HG03460 (cell line): ENCODE measurements at regions not wholly inside any gene's neighbourhood (a gene's known extent, or its start where the extent isn't known, plus 50 kb on each side); places are given as distances from the start of the nearest gene placed in this dataset.

Experiments
- ATAC-seq: cut with Tn5 transposase; IDR thresholded peaks from one replicate; pipeline ENCODE4 v1.9.1; 2021; ENCODE audit not compliant: unreplicated experiment

- no peak for ATAC-seq
Measured at GRCh38 chr20:57881466-57882385, 171.9 kb upstream of the PMEPA1 start.

GRCh38 chr20:57880571-57880892 lies 170.7 kb upstream of the PMEPA1 start:
- ATAC-seq = no peak

DNA sequence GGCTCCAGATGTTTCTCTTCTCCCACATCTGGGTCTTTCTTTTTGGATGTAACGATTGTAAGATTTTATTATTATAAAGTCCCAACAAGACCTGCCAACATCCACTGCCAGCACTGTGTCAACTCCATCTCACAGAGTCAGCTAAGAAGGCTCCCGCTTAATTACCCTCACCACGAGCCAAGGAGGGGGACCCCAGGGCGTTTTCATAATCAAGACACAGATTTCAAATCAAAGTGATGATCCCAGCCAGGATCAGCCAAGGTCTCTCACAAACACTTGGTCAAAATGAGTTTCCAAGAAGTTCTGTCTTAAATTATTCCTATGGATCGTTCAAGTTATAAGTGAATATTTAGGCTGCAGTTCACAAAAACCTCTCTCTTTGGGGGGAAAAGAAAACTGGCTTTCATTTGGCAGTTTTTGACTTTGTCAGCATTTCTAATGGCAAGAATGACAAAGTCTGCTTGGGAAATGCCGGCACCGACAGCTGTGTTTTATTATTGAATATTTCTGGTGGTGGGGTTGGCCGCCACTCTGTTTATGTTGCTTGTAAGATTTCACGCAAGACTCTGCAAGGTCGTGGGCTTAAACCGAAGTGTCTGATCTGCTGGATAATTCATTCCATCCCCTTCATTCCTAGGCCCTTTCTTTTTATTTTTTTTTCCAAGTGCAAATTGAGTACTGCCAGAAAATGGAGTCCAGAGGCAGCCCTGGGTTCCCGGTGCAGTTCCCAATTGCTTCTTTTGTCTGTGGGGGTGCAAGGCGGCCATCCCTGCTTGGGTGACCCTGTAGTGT lies 170.2 kb upstream of the PMEPA1 start:
- ATAC-seq = no peak

DNA sequence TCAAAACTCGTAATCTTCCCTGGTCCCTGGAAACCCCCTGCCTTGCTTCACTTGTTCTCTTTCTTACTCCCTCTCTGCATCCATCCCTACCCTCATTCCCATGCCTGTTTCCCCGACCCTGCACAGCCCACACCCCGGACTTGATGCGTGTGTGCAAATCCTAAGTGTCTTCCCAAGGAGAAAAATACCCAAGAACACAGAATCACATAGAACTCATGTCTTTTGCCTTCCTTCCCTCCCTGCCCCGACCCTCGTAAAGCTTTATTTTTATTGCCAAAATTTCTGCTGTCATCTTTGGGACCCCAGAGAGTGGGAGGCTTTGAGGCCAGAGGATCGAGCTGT lies 169.6 kb upstream of the PMEPA1 start:
- no peak for ATAC-seq

- no peak for ATAC-seq
Measured at GRCh38 chr20:57878786-57879424, 169.1 kb upstream of the PMEPA1 start.

DNA sequence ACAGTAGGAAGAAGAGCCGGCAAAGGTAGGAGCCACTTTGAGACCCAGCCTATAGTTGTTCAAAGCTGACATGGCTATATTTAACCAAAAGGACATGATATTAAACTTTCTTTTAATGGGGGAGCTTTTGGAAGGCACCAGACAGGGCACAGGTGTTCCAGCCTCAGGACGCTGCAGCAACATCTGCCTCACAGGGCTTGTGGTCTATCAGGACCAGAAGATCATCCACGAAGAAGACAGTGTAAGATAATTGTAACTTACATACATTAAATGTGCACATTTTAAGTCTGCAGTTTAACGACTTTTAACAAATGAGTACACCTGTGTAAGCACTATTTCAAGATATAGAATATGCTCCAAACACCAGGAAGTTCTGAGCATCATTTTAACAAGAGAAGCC lies 168.2 kb upstream of the PMEPA1 start:
- ATAC-seq = no peak

DNA sequence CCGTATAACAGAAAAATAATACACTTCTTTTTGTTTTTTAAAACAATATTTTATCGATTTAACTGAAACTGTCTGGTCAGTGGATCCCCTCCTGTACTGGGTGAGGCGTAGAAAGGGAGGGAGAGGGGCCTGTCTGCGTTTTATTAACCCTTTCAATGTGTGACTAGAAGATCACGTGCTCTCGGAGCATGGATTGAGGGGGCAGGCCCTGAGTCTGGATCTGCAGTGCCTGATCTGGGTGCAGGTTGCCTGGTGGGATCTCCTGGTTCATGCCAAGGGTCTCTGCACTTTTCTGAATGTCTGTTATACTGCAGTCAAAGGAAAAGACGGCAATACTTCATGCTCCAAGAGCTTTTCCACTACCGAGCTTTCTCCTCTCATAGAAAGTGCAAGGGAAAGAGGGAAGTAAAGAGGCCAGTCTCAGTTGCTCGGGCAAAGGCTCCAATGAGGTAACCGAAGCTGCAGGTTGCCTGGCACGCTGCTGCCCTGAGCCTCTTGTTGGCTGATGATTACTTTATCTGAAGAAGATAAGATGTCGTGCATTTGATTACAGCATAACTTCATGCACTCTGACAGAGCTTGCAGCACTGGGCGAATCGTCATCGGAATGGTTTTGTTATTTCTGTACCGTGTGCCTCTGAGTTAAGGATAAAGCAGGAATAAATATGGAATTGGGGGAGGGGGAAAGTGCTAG lies 167.5 kb upstream of the PMEPA1 start:
- ATAC-seq = no peak

DNA sequence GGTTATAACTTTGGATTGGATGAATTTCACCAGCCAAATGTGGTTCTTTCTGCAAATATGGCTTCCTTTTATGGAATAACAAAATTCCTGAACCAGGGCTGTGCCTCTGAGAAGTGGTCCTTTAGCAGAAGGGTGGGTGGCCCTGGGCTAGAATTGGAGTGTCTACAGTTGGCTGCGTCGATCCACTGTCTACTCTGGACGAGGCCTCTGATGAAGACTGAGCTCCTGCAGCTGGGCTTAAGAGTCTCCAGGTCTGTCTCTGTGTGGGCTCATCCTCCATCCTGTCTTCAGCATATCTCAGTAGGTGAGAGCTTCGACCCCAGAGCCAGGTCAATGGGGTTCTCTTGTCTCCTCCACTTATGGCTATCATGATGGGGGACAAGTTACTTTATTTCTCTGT lies 166.3 kb upstream of the PMEPA1 start:
- ATAC-seq = no peak

- ATAC-seq = no peak
Measured at GRCh38 chr20:57874141-57874540, 164.3 kb upstream of the PMEPA1 start.

DNA sequence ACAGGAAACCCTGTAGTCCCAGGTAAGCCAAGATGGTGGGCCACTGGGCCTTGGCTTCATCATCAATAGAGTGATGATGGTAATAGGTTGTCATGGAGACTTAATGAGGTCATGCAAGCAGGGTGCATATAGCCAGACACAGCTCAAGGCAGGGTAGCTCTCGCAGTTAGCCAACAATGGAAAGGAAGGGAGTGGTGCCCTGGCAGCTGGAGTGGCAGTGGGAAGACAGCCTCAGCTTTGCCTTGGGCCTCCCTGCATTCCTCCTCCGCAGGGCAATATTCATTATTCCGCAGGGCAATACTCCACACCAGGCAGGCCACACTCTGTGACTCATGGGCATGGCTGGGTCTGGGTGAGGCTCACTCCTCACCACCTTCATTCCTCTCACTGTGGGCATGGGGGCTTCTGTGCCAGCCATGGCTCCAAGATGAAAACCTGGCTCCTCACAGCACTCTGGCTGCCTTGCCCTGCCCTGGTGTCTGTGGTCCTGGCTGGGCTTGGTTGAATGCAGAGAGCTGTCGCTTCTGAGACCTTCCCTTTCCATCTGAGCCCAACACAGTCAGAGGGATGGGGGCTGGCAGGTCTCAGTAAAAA lies 163.1 kb upstream of the PMEPA1 start:
- ATAC-seq = no peak

GRCh38 chr20:57871237-57871632 lies 161.4 kb upstream of the PMEPA1 start:
- no peak for ATAC-seq

- no peak for ATAC-seq
Measured at GRCh38 chr20:57870597-57871236, 160.9 kb upstream of the PMEPA1 start.

DNA sequence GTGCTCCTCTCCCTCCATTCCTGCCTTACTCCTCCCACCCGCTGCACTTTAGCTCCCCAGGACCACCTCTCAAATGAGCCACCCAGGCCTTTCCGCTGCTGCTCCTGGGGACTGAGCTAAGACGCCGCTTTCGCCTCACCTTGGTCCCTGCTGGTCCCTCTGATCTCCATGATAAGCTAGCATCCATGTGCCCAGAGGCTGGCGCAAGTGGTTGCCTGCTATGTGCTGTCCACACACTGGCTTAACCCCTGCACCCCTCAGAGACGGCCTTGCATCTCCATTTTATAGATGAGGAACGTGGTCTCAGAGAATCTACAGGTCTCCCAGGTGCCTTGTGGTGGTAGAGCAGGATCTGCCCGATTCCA lies 160.1 kb upstream of the PMEPA1 start:
- no peak for ATAC-seq

DNA sequence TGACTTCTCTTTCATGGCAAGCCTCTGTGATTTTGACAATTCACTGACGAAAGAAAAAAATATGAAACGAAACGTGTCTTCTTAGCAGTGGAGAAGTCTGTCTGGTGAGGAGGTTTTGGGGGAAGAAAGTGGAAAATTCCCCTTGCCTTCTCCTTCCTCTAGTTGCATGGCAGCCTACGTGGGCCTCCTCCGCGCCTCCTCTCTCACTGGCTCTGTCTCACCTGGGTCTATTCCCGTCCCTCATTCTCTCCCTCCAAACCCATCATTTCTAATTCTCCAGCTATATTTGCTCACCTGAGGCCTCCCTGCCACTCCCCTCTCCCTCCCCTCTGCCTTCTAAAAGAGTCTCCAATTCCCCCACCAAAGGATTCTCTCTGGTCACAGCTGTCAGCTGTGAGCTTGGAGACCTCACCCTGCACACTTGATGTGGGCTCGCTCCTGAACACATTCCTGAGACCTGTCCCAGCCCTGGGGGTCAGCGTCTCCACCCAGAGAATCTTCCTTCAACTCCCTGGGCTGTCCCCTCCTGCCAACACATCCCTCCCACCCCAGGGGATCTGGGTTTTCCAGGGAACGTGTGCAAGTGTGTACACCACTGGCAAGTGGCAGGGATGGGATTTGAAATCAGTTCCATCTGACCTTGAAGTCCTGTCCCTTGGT lies 159.6 kb upstream of the PMEPA1 start:
- no peak for ATAC-seq

GRCh38 chr20:57868310-57868709 lies 158.5 kb upstream of the PMEPA1 start:
- no peak for ATAC-seq

DNA sequence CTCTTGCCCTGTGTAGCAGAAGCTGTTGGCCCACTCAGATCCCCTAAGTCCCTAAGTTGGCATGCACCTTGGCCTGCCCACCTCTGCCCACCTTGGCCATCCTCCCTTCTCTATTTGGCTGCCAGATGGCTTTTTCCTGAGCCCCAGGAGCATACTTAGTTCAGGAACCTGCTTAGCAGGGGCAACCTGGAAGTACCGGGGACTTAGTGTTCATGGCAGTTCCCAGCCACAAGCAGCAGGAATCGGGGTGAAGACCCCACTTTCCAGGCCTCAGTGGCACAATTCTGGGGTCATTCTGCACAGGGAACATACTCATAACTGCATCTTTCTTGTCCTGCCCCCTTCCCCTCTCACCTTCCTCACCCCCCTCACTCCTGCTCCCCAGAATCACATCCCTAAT lies 158.0 kb upstream of the PMEPA1 start:
- ATAC-seq = no peak

DNA sequence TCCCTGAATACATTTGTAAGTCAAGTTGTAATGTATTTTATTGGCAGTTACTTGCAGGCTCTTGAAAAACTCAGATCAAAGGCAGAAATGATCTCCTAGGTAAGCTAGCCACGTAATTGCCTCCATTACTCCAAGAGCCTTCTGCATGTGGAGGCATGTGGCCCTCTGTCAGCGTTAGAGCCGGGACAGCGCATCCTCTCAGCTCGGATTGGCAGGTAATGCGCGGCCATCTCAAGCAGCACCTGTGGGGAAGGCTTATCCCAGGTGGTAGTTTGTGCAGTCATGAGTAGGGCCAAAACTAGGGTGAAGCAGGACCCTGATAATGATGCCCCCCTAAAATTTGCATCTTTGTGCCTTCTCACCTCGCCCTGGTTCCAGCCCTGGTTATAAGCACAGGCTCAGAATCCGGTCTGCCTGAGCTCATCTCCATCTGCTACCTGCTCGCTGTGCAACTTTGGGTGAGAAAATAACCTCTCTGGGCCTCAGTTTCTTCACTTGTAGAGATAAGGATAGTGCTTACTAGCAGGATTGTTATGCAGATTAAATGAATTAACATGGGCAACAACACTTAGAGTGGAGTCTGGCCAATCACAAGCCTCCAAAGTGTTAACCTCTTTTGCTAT lies 157.5 kb upstream of the PMEPA1 start:
- ATAC-seq = no peak

DNA sequence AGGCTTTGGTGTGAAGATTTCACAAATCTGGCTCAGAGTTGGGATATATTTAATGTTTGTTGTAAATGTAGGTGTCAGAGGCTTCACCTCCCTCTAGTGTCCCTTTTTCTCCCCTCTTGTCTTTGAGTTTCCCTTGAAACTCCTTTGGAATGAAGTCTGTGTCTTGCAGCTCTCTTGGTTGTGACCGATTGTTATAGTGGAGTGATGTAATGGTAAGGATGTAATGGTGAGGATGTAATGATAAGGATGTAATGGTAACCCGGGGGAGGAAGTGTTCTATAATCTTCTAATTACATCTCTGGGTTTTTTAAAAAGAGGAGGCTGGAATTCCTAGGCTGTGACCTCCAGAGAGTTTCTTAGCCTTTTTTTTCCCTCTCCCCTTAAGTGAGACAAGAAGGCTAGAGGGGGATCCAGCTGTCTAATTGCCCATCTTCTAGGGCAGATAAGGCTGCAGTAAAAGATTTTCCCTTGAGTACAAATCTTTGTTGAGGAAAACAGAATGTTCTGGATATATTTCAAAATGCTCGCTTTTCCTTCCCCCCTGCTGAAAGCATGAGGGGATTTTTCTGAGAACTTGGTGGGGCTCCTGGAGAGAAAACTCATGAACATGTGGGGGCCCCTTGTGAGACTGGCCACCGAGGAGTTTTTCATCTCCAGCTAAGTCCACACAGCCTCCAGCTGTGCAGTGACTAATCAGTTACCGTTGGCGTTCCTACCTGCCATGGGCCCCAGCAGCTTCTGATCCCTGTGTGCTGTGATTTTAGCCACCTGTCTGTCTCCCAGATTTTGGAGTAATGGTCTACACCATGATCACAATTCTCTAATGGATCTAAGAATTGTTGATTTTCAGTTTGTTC lies 156.7 kb upstream of the PMEPA1 start:
- no peak for ATAC-seq

DNA sequence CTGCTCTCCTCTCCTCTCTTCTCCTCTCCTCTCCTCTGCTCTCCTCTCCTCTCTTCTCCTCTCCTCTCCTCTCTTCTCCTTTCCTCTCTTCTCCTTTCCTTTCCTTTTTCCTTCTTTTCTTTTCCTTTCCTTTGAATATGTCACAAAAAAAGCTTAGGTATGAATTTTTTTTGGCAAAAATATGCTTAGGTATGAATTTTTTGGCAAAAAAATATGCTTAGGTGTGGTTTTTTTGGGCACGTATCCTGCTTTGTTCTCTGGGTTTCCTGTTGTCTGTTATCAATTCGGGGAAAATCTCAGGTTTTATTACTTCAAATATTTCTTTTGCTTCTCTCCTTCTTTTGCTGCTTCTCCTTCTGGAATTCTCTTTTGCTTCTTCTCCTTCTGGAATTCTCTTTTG lies 155.5 kb upstream of the PMEPA1 start:
- no peak for ATAC-seq
